ENCODE measurements at regions not wholly inside any gene's neighbourhood (a gene's known extent, or its start where the extent isn't known, plus 50 kb on each side); places are given as distances from the start of the nearest gene placed in this dataset.
"Not testable (repeated sequence)": the region's sequence is repeated elsewhere in the genome, so short reads cannot be mapped to it uniquely, and the experiment has no call there.

- no peak for DNase-seq (ENCODE audit: low spot score)
Observed at GRCh38 chr17:71192039-71192555, 928.7 kb upstream of the SOX9 start.

GRCh38 chr17:71192848-71193247 lies 928.0 kb upstream of the SOX9 start:
- peak; percentile 61 for DNase-seq (ENCODE audit: low spot score)

- DNase-seq (ENCODE audit: low spot score): no peak
Observed at GRCh38 chr17:71200597-71200996, 920.2 kb upstream of the SOX9 start.

- no peak for DNase-seq (ENCODE audit: low spot score)
Observed at GRCh38 chr17:71201639-71202038, 919.2 kb upstream of the SOX9 start.

GRCh38 chr17:71202449-71202848 lies 918.4 kb upstream of the SOX9 start:
- DNase-seq (ENCODE audit: low spot score): no peak

- DNase-seq (ENCODE audit: low spot score): no peak
Observed at GRCh38 chr17:71203953-71204352, 916.9 kb upstream of the SOX9 start.

GRCh38 chr17:71205951-71206350 lies 914.9 kb upstream of the SOX9 start:
- DNase-seq (ENCODE audit: low spot score): not testable (repeated sequence)

- no peak for DNase-seq (ENCODE audit: low spot score)
Observed at GRCh38 chr17:71208111-71208704, 912.6 kb upstream of the SOX9 start.

- no peak for DNase-seq (ENCODE audit: low spot score)
Observed at GRCh38 chr17:71213936-71214335, 906.9 kb upstream of the SOX9 start.

- no peak for DNase-seq (ENCODE audit: low spot score)
Observed at GRCh38 chr17:71217769-71218168, 903.1 kb upstream of the SOX9 start.

GRCh38 chr17:71224824-71225575 lies 895.8 kb upstream of the SOX9 start:
- peak; percentile 45 for DNase-seq (ENCODE audit: low spot score)

GRCh38 chr17:71227841-71228240 lies 893.0 kb upstream of the SOX9 start:
- no peak for DNase-seq (ENCODE audit: low spot score)

GRCh38 chr17:71229070-71229469 lies 891.8 kb upstream of the SOX9 start:
- DNase-seq (ENCODE audit: low spot score): no peak

GRCh38 chr17:71232801-71233559 lies 887.8 kb upstream of the SOX9 start:
- DNase-seq (ENCODE audit: low spot score): no peak

- no peak for DNase-seq (ENCODE audit: low spot score)
Observed at GRCh38 chr17:71234349-71234748, 886.5 kb upstream of the SOX9 start.

- DNase-seq (ENCODE audit: low spot score): peak; percentile 77
Observed at GRCh38 chr17:71237903-71238538, 882.8 kb upstream of the SOX9 start.

- DNase-seq (ENCODE audit: low spot score): no peak
Observed at GRCh38 chr17:71247441-71248015, 873.3 kb upstream of the SOX9 start.

GRCh38 chr17:71251276-71251675 lies 869.5 kb upstream of the SOX9 start:
- DNase-seq (ENCODE audit: low spot score): no peak

GRCh38 chr17:71251951-71252350 lies 868.9 kb upstream of the SOX9 start:
- DNase-seq (ENCODE audit: low spot score): no peak

GRCh38 chr17:71252436-71252835 lies 868.4 kb upstream of the SOX9 start:
- no peak for DNase-seq (ENCODE audit: low spot score)

- DNase-seq (ENCODE audit: low spot score): no peak
Observed at GRCh38 chr17:71257096-71257495, 863.7 kb upstream of the SOX9 start.

Data from H4 (cell line).